ENCODE measurements at regions not wholly inside any gene's neighbourhood (a gene's known extent, or its start where the extent isn't known, plus 50 kb on each side); places are given as distances from the start of the nearest gene placed in this dataset.
"Not testable (repeated sequence)": the region's sequence is repeated elsewhere in the genome, so short reads cannot be mapped to it uniquely, and the experiment has no call there.

DNA sequence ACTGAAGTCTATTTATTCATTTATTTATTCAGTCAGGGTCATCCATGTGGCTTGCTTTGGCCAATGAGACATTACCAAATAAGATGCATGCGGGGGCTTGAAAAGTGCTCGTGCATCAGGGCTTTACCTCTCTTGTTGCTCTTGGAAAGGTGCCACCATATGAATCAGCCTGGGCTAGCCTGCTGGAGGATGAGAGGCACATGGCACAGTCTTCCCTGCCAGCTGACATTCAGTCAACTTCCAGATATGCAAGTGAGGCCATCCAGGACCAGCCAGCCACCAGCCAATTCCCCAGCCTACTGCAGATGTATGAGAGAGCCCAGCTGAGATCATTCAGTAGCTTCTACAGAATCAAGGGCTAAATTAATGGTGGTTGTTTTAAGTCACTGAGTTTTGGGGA lies 105.2 kb upstream of the RPH3A start:
- intact Hi-C loops (cut with DNase I): no loop called here
- DNase-seq: peak in 7 of 42 donors; percentile 4 to 39 (median 18)

GRCh38 chr12:112694065-112694464 lies 97.5 kb upstream of the RPH3A start:
- intact Hi-C loops (cut with DNase I): no loop called here
- no peak for DNase-seq

DNA sequence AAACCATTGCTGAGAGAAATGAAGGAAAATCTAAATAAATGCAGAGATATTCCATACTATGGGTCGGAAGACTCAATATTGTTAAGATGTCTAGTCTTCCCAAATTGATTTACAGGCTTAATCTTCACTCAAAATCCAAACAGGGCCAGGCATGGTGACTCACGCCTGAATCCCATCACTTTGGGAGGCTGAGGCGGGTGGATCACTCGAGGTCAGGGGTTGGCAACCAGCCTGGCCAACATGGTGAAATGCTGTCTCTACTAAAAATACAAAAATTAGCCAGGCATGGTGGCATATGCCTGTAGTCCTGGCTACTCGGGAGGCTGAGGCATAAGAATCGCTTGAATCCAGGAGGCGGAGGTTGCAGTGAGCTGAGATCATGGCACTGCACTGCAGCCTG lies 94.1 kb upstream of the RPH3A start:
- DNase-seq; intact Hi-C loops (cut with DNase I): not testable (repeated sequence)

GRCh38 chr12:112705037-112705632 lies 86.4 kb upstream of the RPH3A start:
- no peak for DNase-seq
- intact Hi-C loops (cut with DNase I): no loop called here

DNA sequence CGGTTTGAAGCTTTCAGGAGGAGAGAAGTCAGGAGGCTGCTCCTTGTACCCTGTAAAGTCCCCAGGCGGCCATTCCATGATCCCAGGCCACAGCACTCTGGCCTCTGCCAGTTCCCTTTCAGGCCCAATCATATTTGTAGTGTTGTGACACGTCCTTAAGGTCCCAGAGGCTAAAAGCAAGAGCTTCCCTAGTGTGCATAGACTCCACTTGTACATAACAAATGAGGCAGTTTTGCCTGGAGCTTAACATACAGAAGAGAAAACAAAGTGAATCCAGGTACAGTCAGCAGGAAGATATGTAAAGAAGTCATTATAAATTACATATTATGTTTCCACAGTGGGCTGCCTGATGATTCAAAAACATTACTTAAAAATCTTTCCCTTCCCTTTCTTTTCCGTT lies 81.1 kb upstream of the RPH3A start:
- intact Hi-C loops (cut with DNase I): no loop called here

GRCh38 chr12:112711026-112711425 lies 80.5 kb upstream of the RPH3A start:
- intact Hi-C loops (cut with DNase I): no loop called here
- DNase-seq: no peak

More for the DNA sequence above, 81.1 kb upstream of the RPH3A start:
- no peak for DNase-seq

- intact Hi-C loops (cut with DNase I): no loop called here
Measured at GRCh38 chr12:112711507-112711906, 80.0 kb upstream of the RPH3A start.

GRCh38 chr12:112712751-112713150 lies 78.8 kb upstream of the RPH3A start:
- intact Hi-C loops (cut with DNase I); DNase-seq: not testable (repeated sequence)

More at GRCh38 chr12:112711507-112711906, 80.0 kb upstream of the RPH3A start:
- DNase-seq: no peak

GRCh38 chr12:112713471-112713870 lies 78.1 kb upstream of the RPH3A start:
- intact Hi-C loops (cut with DNase I): no loop called here
- no peak for DNase-seq

GRCh38 chr12:112714166-112714710 lies 77.3 kb upstream of the RPH3A start:
- DNase-seq: peak in 1 of 42 donors; percentile 4
- intact Hi-C loops (cut with DNase I): no loop called here

GRCh38 chr12:112716099-112717093 lies 75.2 kb upstream of the RPH3A start:
- DNase-seq: peak; percentile 8 to 79 (median 50)
- intact Hi-C loops (cut with DNase I): no loop called here

DNA sequence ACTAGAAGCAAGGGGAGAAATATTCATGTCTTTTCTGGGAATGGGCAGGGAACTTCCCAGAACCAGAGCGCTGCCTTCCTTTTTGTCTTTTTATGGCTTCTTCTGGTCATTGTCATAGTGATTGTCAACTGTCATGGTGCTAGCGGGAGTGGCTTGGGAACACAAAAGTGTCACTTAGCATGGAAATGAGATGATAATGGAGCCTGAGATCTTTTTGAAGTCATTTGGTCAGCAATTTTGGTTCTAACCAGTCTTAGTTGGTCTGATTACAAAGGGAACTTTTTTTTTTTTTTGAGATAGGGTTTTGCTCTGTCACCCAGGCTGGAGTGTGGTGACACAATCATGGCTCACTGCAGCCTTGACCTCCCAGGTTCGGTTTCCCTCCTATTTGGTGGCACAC lies 62.7 kb upstream of the RPH3A start:
- intact Hi-C loops (cut with DNase I): no loop called here
- DNase-seq: no peak

DNA sequence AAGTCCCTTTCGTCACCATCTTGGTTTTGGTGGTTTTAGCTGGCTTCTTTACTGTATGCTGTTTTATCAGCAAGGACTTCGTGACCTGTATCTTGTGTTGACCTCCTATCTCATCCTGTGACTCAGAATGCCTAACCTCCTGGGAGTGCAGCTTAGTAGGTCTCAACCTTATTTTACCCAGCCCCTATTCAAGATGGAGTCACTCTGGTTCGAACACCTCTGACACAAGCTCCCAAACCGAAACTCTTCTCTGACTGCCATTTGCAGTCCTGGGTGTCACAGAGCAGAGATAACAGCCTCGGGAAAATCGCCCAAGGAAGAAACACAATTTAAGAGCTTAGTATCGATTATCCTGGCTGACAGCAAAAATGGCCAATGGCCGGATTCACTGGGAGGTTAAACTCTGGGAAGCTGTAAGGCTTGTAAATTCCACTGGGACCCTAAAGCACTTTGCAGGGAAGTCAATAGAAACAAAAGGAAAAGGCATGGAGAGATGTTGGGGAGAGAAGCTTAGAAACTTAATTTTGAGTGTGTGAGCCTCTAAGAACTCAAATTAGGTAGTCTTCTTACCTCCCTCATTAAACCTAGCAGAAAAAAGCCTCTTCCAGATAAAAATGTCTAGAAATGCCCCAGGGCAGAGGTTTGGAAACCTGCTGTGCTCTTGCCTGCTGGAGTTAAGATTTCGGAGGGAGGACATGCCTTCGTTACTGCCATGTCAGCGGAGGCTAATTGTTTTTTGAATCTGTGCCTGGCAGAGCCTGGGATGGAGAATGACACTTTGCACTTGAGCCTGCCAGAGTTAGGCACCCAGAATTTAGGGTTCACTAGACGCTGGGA lies 56.5 kb upstream of the RPH3A start:
- no peak for DNase-seq
- intact Hi-C loops (cut with DNase I): no loop called here

DNA sequence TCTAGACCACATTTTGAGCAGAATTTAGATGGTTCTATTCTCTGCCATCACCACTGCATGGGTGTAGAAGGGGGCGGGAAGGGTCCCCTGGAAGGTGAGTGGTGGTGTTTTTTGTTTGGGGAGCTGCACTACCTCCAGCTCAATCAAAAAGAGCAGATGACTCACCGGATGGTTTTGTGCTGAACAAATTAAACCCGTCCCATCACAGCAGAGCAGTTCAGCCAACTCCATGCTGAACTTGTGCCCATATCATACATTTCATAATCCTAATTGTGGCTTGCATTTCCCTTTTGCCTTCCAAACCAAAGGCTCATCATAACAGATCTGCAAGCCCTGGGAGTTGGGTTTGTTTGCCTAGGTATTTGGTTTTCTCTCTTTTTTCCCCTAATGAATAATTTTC lies 53.0 kb upstream of the RPH3A start:
- no peak for DNase-seq
- intact Hi-C loops (cut with DNase I): no loop called here

DNA sequence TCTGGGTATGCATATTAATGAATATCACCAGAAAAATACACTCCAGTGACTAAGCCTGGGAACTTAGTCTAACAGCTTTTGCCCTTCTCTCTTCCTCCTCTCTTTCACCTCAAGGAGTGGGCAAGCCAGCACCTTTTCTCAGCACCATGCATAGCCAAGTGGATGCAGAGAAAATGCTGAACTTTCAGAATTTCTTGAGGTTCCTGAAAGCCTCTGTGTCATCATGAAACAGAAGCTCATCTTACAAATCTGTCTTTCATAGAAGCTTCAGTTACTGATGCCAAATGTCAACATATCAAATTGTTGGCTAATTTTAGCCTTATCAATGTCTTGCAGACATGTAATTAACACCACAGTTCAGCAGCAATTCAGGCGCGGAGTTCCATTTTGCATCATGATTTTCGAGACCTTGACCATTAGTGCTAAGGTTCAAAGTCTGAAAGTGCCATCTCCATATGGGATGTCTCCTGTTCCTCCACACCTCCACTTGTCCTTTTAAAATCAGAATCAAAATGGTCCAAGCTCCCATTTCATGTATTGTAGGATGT lies 51.1 kb upstream of the RPH3A start:
- DNase-seq: no peak
- intact Hi-C loops (cut with DNase I): no loop called here

DNA sequence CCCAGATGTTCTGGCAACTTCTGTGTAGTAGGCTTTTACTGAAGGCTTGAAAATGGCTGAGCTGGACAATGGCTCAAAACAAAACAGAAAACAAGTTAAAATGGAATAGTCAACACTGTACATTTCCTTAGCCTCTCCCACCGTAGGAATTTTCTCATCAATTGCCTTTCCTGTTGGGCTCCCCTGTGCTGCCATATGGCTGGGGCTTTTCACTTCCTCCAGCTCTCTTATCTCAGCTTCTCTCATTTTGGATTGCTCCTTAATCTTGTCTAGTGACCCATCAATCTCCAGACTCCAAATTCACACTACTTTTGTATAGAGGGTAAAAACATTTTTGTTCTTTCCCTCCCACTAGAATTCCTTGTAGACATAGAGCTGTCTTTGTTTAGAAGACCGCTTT lies 50.4 kb upstream of the RPH3A start:
- intact Hi-C loops (cut with DNase I): no loop called here
- no peak for DNase-seq

Data from head of caudate nucleus (tissue), 42 donors.